HepG2 (cell line): ENCODE measurements at regions not wholly inside any gene's neighbourhood (a gene's known extent, or its start where the extent isn't known, plus 50 kb on each side); places are given as distances from the start of the nearest gene placed in this dataset.

Source experiments
- ATAC-seq: fragments of 200-7000 bp; cut with Tn5 transposase; 3 replicates; pipeline ENCODE4 v1.9.1; 2020; ENCODE audit warnings: mild to moderate bottlenecking, moderate library complexity
- BruUV-seq: library from RNA; stranded (reverse); fragments of 400-500 nt; replicated peaks from 2 replicates; lab custom pipeline; 2021; lab: Mats Ljungman, UMichigan
- CTCF ChIA-PET: fragments of 300-600 bp; formaldehyde crosslinking; extraction: SDS; loops from one replicate; lab custom pipeline; 2021; ENCODE audit warnings: low total read pairs, inconsistent platforms, low intra/inter-chr PET ratio; lab: Yijun Ruan, JAX
- POLR2A ChIA-PET: fragments of 350-600 bp; sonication (Branson Sonifier 250); formaldehyde crosslinking; loops from one replicate; lab custom pipeline; 2020; ENCODE audit warnings: antibody characterized with exemption, inconsistent platforms; lab: Yijun Ruan, JAX
- DNase-seq: peaks from one replicate; pipeline ENCODE4 v3.0.0-alpha.2; 2015; ENCODE audit warnings: low spot score
- FAIRE-seq: peaks from 3 replicates; lab custom pipeline; 2011; peaks lifted over from hg19 to GRCh38; lab: Jason Lieb, UNC
- H2AFZ ChIP-seq: one replicate; pipeline ENCODE4 v1.6.1; 2011; ENCODE audit warnings: low read length, inconsistent platforms
- H3K27ac ChIP-seq: fragments of 300-600 bp; 3 replicates; pipeline ENCODE4 v1.8.0; 2011; ENCODE audit warnings: mixed run types, mild to moderate bottlenecking, mixed read lengths, low read length, inconsistent platforms; ENCODE audit not compliant: insufficient read depth; ENCODE audit errors: extremely low read length
- H3K27me3 ChIP-seq, 2 experiments: fragments of 200-600 bp in 1 of 2; 2 replicates in 1 of 2; 3 replicates in 1 of 2; pipeline versions ENCODE4 v1.6.0 to v1.8.0; 2011; ENCODE audit warnings: low read length in 2 of 2, mild to moderate bottlenecking in 2 of 2, moderate library complexity in 2 of 2, inconsistent platforms in 1 of 2; ENCODE audit not compliant: insufficient read depth in 2 of 2, control insufficient read depth in 1 of 2
- H3K36me3 ChIP-seq, 2 experiments: fragments of 200-600 bp in 1 of 2; replicated peaks in 1 of 2; 2 replicates in 1 of 2; 3 replicates in 1 of 2; pipeline versions ENCODE4 v1.5.1 to v1.8.0; 2011; ENCODE audit warnings: low read length in 2 of 2, inconsistent platforms in 1 of 2; ENCODE audit not compliant: insufficient read depth in 2 of 2, control insufficient read depth in 1 of 2
- H3K4me1 ChIP-seq: 2 replicates; pipeline ENCODE4 v1.5.1; 2012; ENCODE audit warnings: low read length, inconsistent platforms; ENCODE audit not compliant: insufficient read depth
- H3K4me2 ChIP-seq: 2 replicates; pipeline ENCODE4 v1.6.0; 2011; ENCODE audit warnings: low read depth, low read length, inconsistent platforms
- H3K4me3 ChIP-seq, 3 experiments: fragments of 200-600 bp in 1 of 3; sonication (generic), shearing (Covaris generic) in 1 of 3; replicated peaks in 1 of 3; 2 replicates each; pipeline ENCODE4 v1.5.1; 2011 to 2016; ENCODE audit warnings: low read length in 3 of 3, inconsistent platforms in 2 of 3, low read depth in 2 of 3, mild to moderate bottlenecking in 2 of 3, control low read depth in 1 of 3, mixed read lengths in 1 of 3; ENCODE audit not compliant: insufficient read depth in 1 of 3
- H3K79me2 ChIP-seq: one replicate; pipeline ENCODE4 v1.6.1; 2011; ENCODE audit warnings: low read length, inconsistent platforms; ENCODE audit not compliant: insufficient read depth
- H3K9ac ChIP-seq: 2 replicates; pipeline ENCODE4 v1.6.0; 2011; ENCODE audit warnings: mild to moderate bottlenecking, low read depth, low read length, inconsistent platforms; ENCODE audit not compliant: insufficient read depth
- H3K9me3 ChIP-seq: 2 replicates; pipeline ENCODE4 v1.5.1; 2012; ENCODE audit warnings: mild to moderate bottlenecking, low read length
- H4K20me1 ChIP-seq: 2 replicates; pipeline ENCODE4 v1.6.0; 2011; ENCODE audit warnings: inconsistent platforms, mild to moderate bottlenecking, low read length, moderate library complexity; ENCODE audit not compliant: insufficient read depth
- NRL ChIP-seq: sonication (generic); formaldehyde crosslinking; IDR thresholded peaks from 2 replicates; pipeline ENCODE4 v1.5.0; 2020; ENCODE audit warnings: missing genetic modification reagents, mild to moderate bottlenecking, moderate library complexity, borderline replicate concordance
- RAD51 ChIP-seq: fragments of 450-650 bp; IDR thresholded peaks from 2 replicates; pipeline ENCODE4 v1.6.1; 2016; ENCODE audit warnings: borderline replicate concordance
- ZFAT ChIP-seq: sonication (generic); formaldehyde crosslinking; conservative IDR thresholded peaks from 2 replicates; pipeline ENCODE4 v1.8.1; 2023; ENCODE audit warnings: missing genetic modification reagents, inconsistent platforms
- ZMYM3 ChIP-seq: sonication (generic); formaldehyde crosslinking; IDR thresholded peaks from 2 replicates; pipeline ENCODE4 v1.5.1; 2020; ENCODE audit warnings: mild to moderate bottlenecking, missing genetic modification reagents
- ZNF720 ChIP-seq: sonication (generic); formaldehyde crosslinking; IDR thresholded peaks from 2 replicates; pipeline ENCODE4 v1.4.0; 2020; ENCODE audit warnings: missing genetic modification reagents
- WGBS: methylation state at CpG from one replicate; pipeline ENCODE4 v1.1.6; 2017; ENCODE audit warnings: low lambda C conversion rate; 5-methylcytosine and 5-hydroxymethylcytosine counted together
- in situ Hi-C: cut with HindIII; loops from 2 replicates; pipeline ENCODE4 v1.10.0; 2017; ENCODE audit warnings: low pct_unique_long_range_greater_than_20kb; ENCODE audit not compliant: extremely low pct_ligation_motif_present
- intact Hi-C: fragments of 100-400 bp; cut with micrococcal nuclease; formaldehyde crosslinking; loops from one replicate; pipeline ENCODE4 v1.10.0; 2022; ENCODE audit not compliant: unreplicated experiment
- TF ChIP-seq, protein P1 (sequence below): sonication (generic); formaldehyde crosslinking; conservative IDR thresholded peaks from 2 replicates; pipeline ENCODE4 v1.8.1; 2023; ENCODE audit warnings: missing genetic modification reagents
- TF ChIP-seq, protein P2 (sequence below): sonication (generic); formaldehyde crosslinking; IDR thresholded peaks from 2 replicates; pipeline ENCODE4 v1.4.0; 2020; ENCODE audit warnings: missing genetic modification reagents
- TF ChIP-seq, protein P3 (sequence below), 2 experiments: sonication (generic) in 1 of 2; formaldehyde crosslinking in 1 of 2; IDR thresholded peaks; 2 replicates each; pipeline versions ENCODE4 v1.6.1 to v1.9.0; 2014 to 2022; ENCODE audit warnings: antibody characterized with exemption in 1 of 2, borderline replicate concordance in 1 of 2, inconsistent platforms in 1 of 2, low read depth in 1 of 2, missing genetic modification reagents in 1 of 2
- TF ChIP-seq, protein P4 (sequence below): sonication (generic); formaldehyde crosslinking; IDR thresholded peaks from 2 replicates; pipeline ENCODE4 v1.5.0; 2020; ENCODE audit warnings: missing genetic modification reagents, mild to moderate bottlenecking, borderline replicate concordance
- TF ChIP-seq, protein P5 (sequence below): sonication (generic); formaldehyde crosslinking; IDR thresholded peaks from 2 replicates; pipeline ENCODE4 v1.4.0; 2020; ENCODE audit warnings: low read depth, mild to moderate bottlenecking, missing genetic modification reagents

DNA sequence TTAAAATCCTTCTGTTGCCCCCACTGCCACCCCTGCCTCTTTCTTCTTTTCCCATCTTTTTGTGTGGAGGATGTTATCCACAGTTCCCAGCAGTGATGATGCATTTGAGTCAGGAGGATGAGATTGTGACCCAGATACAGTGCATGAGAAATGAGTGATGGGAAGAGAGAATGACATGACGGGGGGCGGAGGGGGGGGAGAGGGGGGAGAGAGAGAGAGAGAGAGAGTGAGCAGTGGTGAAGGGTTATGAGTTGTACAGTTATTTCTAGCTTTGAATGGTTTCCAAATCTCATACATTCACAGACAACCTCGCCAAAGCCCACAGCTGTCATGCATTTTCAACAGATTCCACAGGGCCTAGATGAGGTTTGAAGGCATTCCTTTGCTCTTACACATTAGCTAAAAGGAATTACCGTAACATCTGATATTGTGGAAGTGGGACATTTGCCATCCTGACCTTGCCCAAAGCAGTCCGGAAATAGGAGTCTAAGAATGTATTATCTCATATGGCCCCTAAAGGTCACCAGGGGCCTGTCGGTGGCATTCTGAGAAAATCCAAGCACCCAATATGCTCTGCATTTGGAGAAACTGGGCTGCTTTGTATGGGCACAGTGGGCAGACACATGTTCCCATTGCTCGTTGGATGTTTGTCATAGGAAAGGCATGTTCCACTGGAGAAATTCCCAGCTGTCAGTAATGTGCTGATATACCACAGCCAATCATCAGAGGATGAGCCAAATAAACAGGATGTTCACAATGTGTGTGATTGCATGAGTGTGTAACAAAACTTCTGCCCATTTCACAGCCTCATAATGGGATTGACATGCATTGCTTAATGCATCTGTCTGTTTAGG, 435.8 kb downstream of the SPRY1 start:
- ATAC-seq (no peak), FAIRE-seq (no peak), DNase-seq (no peak)
- 82% methylated on average over 7 of the region's 7 CpGs for WGBS
- intact Hi-C loops, result no loop called here
- in situ Hi-C loops, result no loop called here
- H3K4me2 ChIP-seq, result no peak overlapping the region
- no peaks in the 10 kb centered on the region for H3K36me3 ChIP-seq
- no peaks in the 10 kb centered on the region for H3K27me3 ChIP-seq
- H3K9me3 ChIP-seq, result no peaks in the 10 kb centered on the region
- H4K20me1 ChIP-seq, result no peaks in the 10 kb centered on the region
- H3K4me3 ChIP-seq, result no peak overlapping the region
- ChIA-PET POLR2A (no interaction called here), CTCF (no interaction called here)
- no peak overlapping the region for H2AFZ ChIP-seq
- H3K4me1 ChIP-seq, result peaks cover 12% of the 10 kb centered on the region
- no peak overlapping the region for H3K9ac ChIP-seq
- no peak overlapping the region for H3K27ac ChIP-seq
- H3K79me2 ChIP-seq, result no peaks in the 10 kb centered on the region
- BruUV-seq, result no TSS peak
- TF ChIP-seq, protein P1, sequence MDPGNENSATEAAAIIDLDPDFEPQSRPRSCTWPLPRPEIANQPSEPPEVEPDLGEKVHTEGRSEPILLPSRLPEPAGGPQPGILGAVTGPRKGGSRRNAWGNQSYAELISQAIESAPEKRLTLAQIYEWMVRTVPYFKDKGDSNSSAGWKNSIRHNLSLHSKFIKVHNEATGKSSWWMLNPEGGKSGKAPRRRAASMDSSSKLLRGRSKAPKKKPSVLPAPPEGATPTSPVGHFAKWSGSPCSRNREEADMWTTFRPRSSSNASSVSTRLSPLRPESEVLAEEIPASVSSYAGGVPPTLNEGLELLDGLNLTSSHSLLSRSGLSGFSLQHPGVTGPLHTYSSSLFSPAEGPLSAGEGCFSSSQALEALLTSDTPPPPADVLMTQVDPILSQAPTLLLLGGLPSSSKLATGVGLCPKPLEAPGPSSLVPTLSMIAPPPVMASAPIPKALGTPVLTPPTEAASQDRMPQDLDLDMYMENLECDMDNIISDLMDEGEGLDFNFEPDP (CRISPR knock-in tag), result no peak
- TF ChIP-seq, protein P2, sequence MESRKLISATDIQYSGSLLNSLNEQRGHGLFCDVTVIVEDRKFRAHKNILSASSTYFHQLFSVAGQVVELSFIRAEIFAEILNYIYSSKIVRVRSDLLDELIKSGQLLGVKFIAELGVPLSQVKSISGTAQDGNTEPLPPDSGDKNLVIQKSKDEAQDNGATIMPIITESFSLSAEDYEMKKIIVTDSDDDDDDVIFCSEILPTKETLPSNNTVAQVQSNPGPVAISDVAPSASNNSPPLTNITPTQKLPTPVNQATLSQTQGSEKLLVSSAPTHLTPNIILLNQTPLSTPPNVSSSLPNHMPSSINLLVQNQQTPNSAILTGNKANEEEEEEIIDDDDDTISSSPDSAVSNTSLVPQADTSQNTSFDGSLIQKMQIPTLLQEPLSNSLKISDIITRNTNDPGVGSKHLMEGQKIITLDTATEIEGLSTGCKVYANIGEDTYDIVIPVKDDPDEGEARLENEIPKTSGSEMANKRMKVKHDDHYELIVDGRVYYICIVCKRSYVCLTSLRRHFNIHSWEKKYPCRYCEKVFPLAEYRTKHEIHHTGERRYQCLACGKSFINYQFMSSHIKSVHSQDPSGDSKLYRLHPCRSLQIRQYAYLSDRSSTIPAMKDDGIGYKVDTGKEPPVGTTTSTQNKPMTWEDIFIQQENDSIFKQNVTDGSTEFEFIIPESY (CRISPR knock-in tag), result no peak
- TF ChIP-seq, protein P3, sequence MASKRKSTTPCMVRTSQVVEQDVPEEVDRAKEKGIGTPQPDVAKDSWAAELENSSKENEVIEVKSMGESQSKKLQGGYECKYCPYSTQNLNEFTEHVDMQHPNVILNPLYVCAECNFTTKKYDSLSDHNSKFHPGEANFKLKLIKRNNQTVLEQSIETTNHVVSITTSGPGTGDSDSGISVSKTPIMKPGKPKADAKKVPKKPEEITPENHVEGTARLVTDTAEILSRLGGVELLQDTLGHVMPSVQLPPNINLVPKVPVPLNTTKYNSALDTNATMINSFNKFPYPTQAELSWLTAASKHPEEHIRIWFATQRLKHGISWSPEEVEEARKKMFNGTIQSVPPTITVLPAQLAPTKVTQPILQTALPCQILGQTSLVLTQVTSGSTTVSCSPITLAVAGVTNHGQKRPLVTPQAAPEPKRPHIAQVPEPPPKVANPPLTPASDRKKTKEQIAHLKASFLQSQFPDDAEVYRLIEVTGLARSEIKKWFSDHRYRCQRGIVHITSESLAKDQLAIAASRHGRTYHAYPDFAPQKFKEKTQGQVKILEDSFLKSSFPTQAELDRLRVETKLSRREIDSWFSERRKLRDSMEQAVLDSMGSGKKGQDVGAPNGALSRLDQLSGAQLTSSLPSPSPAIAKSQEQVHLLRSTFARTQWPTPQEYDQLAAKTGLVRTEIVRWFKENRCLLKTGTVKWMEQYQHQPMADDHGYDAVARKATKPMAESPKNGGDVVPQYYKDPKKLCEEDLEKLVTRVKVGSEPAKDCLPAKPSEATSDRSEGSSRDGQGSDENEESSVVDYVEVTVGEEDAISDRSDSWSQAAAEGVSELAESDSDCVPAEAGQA (IDR thresholded peaks at IDR 0.05; ENCODE audit: low read depth), result no peak
- TF ChIP-seq, protein P3 (CRISPR knock-in tag; IDR thresholded peaks at IDR 0.05; ENCODE audit: borderline replicate concordance), result no peak
- TF ChIP-seq ZMYM3 (CRISPR knock-in tag), result no peak
- TF ChIP-seq NRL (CRISPR knock-in tag), result no peak
- TF ChIP-seq, protein P4, sequence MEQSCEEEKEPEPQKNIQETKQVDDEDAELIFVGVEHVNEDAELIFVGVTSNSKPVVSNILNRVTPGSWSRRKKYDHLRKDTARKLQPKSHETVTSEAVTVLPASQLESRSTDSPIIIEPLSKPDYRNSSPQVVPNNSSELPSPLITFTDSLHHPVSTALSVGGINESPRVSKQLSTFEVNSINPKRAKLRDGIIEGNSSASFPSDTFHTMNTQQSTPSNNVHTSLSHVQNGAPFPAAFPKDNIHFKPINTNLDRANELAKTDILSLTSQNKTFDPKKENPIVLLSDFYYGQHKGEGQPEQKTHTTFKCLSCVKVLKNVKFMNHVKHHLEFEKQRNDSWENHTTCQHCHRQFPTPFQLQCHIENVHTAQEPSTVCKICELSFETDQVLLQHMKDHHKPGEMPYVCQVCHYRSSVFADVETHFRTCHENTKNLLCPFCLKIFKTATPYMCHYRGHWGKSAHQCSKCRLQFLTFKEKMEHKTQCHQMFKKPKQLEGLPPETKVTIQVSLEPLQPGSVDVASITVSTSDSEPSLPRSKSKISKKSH (CRISPR knock-in tag), result no peak
- TF ChIP-seq, protein P5, sequence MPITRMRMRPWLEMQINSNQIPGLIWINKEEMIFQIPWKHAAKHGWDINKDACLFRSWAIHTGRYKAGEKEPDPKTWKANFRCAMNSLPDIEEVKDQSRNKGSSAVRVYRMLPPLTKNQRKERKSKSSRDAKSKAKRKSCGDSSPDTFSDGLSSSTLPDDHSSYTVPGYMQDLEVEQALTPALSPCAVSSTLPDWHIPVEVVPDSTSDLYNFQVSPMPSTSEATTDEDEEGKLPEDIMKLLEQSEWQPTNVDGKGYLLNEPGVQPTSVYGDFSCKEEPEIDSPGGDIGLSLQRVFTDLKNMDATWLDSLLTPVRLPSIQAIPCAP (CRISPR knock-in tag), result no peak
- TF ChIP-seq ZFAT (CRISPR knock-in tag), result no peak
- no peak for TF ChIP-seq ZNF720
- TF ChIP-seq RAD51, result no peak
